ENCODE measurements at regions not wholly inside any gene's neighbourhood (a gene's known extent, or its start where the extent isn't known, plus 50 kb on each side); places are given as distances from the start of the nearest gene placed in this dataset.

- WGBS, 2 experiments (ENCODE audit: insufficient coverage in 2 of 2), result 57 to 81% methylated on average over 1 to 3 of the region's 4 CpGs
- H3K36me3 ChIP-seq (ENCODE audit: control insufficient read depth, insufficient read depth, low read length), result no peaks in the 10 kb centered on the region
- no peaks in the 10 kb centered on the region for H3K9me3 ChIP-seq (ENCODE audit: control insufficient read depth, low read length)
- H3K4me1 ChIP-seq (ENCODE audit: control insufficient read depth, insufficient read depth, low read length, poor library complexity, severe bottlenecking), result no peaks in the 10 kb centered on the region
- no peak overlapping the region for H3K4me3 ChIP-seq (ENCODE audit: extremely low read depth, insufficient read depth, low read length, poor library complexity, severe bottlenecking)
- H3K27ac ChIP-seq (ENCODE audit: low read depth, low read length, severe bottlenecking), result no peak overlapping the region
Observed at GRCh38 chr2:7963787-7964186, 718.1 kb upstream of the ID2 start.

GRCh38 chr2:7966032-7966431 is 715.8 kb upstream of the ID2 start:
- whole genome bisulfite sequencing, 2 experiments (ENCODE audit: insufficient coverage in 2 of 2), result no CpG with 5 or more reads among the region's 3 CpGs
- Histone ChIP-seq H3K4me1 (ENCODE audit: control insufficient read depth, insufficient read depth, low read length, poor library complexity, severe bottlenecking) (no peaks in the 10 kb centered on the region), H3K27ac (ENCODE audit: low read depth, low read length, severe bottlenecking) (no peak overlapping the region), H3K36me3 (ENCODE audit: control insufficient read depth, insufficient read depth, low read length) (no peaks in the 10 kb centered on the region), H3K9me3 (ENCODE audit: control insufficient read depth, low read length) (no peaks in the 10 kb centered on the region), H3K4me3 (ENCODE audit: extremely low read depth, insufficient read depth, low read length, poor library complexity, severe bottlenecking) (no peak overlapping the region)

- 96 to 100% methylated on average over 1 to 3 of the region's 6 CpGs for WGBS, 2 experiments (ENCODE audit: insufficient coverage in 2 of 2)
- H3K36me3 ChIP-seq (ENCODE audit: control insufficient read depth, insufficient read depth, low read length), result no peaks in the 10 kb centered on the region
- no peaks in the 10 kb centered on the region for H3K4me1 ChIP-seq (ENCODE audit: control insufficient read depth, insufficient read depth, low read length, poor library complexity, severe bottlenecking)
- no peaks in the 10 kb centered on the region for H3K9me3 ChIP-seq (ENCODE audit: control insufficient read depth, low read length)
- H3K27ac ChIP-seq (ENCODE audit: low read depth, low read length, severe bottlenecking), result no peak overlapping the region
- H3K4me3 ChIP-seq (ENCODE audit: extremely low read depth, insufficient read depth, low read length, poor library complexity, severe bottlenecking), result no peak overlapping the region
Observed at GRCh38 chr2:7967707-7968405, 714.0 kb upstream of the ID2 start.

GRCh38 chr2:7969756-7970515 is 711.9 kb upstream of the ID2 start:
- H3K4me1 ChIP-seq (ENCODE audit: control insufficient read depth, insufficient read depth, low read length, poor library complexity, severe bottlenecking), result no peaks in the 10 kb centered on the region
- no peak overlapping the region for H3K4me3 ChIP-seq (ENCODE audit: extremely low read depth, insufficient read depth, low read length, poor library complexity, severe bottlenecking)
- no peaks in the 10 kb centered on the region for H3K36me3 ChIP-seq (ENCODE audit: control insufficient read depth, insufficient read depth, low read length)
- WGBS, 2 experiments (ENCODE audit: insufficient coverage in 2 of 2), result 81 to 95% methylated on average over 6 to 9 of the region's 10 CpGs
- no peaks in the 10 kb centered on the region for H3K9me3 ChIP-seq (ENCODE audit: control insufficient read depth, low read length)
- H3K27ac ChIP-seq (ENCODE audit: low read depth, low read length, severe bottlenecking), result no peak overlapping the region

- WGBS, 2 experiments (ENCODE audit: insufficient coverage in 2 of 2), result 80 to 100% methylated on average over 1 of the region's 2 CpGs
- Histone ChIP-seq H3K4me1 (ENCODE audit: control insufficient read depth, insufficient read depth, low read length, poor library complexity, severe bottlenecking) (no peaks in the 10 kb centered on the region), H3K27ac (ENCODE audit: low read depth, low read length, severe bottlenecking) (no peak overlapping the region), H3K36me3 (ENCODE audit: control insufficient read depth, insufficient read depth, low read length) (no peaks in the 10 kb centered on the region), H3K9me3 (ENCODE audit: control insufficient read depth, low read length) (no peaks in the 10 kb centered on the region), H3K4me3 (ENCODE audit: extremely low read depth, insufficient read depth, low read length, poor library complexity, severe bottlenecking) (no peak overlapping the region)
Observed at GRCh38 chr2:7971248-7971647, 710.6 kb upstream of the ID2 start.

- no peaks in the 10 kb centered on the region for H3K36me3 ChIP-seq (ENCODE audit: control insufficient read depth, insufficient read depth, low read length)
- no peak overlapping the region for H3K4me3 ChIP-seq (ENCODE audit: extremely low read depth, insufficient read depth, low read length, poor library complexity, severe bottlenecking)
- no peak overlapping the region for H3K27ac ChIP-seq (ENCODE audit: low read depth, low read length, severe bottlenecking)
- 67% methylated on average over 1 of the region's 4 CpGs; no CpG with 5 or more reads in 1 of the 2 experiments for WGBS, 2 experiments (ENCODE audit: insufficient coverage in 2 of 2)
- no peaks in the 10 kb centered on the region for H3K4me1 ChIP-seq (ENCODE audit: control insufficient read depth, insufficient read depth, low read length, poor library complexity, severe bottlenecking)
- H3K9me3 ChIP-seq (ENCODE audit: control insufficient read depth, low read length), result no peaks in the 10 kb centered on the region
Observed at GRCh38 chr2:7971841-7972240, 710.0 kb upstream of the ID2 start.

GRCh38 chr2:7972670-7973069 is 709.2 kb upstream of the ID2 start:
- H3K4me3 ChIP-seq (ENCODE audit: extremely low read depth, insufficient read depth, low read length, poor library complexity, severe bottlenecking), result no peak overlapping the region
- H3K4me1 ChIP-seq (ENCODE audit: control insufficient read depth, insufficient read depth, low read length, poor library complexity, severe bottlenecking), result no peaks in the 10 kb centered on the region
- 71 to 73% methylated on average over 7 of the region's 7 CpGs for WGBS, 2 experiments (ENCODE audit: insufficient coverage in 2 of 2)
- no peaks in the 10 kb centered on the region for H3K36me3 ChIP-seq (ENCODE audit: control insufficient read depth, insufficient read depth, low read length)
- no peak overlapping the region for H3K27ac ChIP-seq (ENCODE audit: low read depth, low read length, severe bottlenecking)
- H3K9me3 ChIP-seq (ENCODE audit: control insufficient read depth, low read length), result no peaks in the 10 kb centered on the region

GRCh38 chr2:7973801-7974480 is 707.9 kb upstream of the ID2 start:
- H3K36me3 ChIP-seq (ENCODE audit: control insufficient read depth, insufficient read depth, low read length), result no peaks in the 10 kb centered on the region
- no peak overlapping the region for H3K4me3 ChIP-seq (ENCODE audit: extremely low read depth, insufficient read depth, low read length, poor library complexity, severe bottlenecking)
- H3K9me3 ChIP-seq (ENCODE audit: control insufficient read depth, low read length), result no peaks in the 10 kb centered on the region
- 83 to 96% methylated on average over 7 of the region's 8 CpGs for WGBS, 2 experiments (ENCODE audit: insufficient coverage in 2 of 2)
- no peaks in the 10 kb centered on the region for H3K4me1 ChIP-seq (ENCODE audit: control insufficient read depth, insufficient read depth, low read length, poor library complexity, severe bottlenecking)
- no peak overlapping the region for H3K27ac ChIP-seq (ENCODE audit: low read depth, low read length, severe bottlenecking)

GRCh38 chr2:7974936-7975335 is 706.9 kb upstream of the ID2 start:
- H3K9me3 ChIP-seq (ENCODE audit: control insufficient read depth, low read length), result no peaks in the 10 kb centered on the region
- no peaks in the 10 kb centered on the region for H3K4me1 ChIP-seq (ENCODE audit: control insufficient read depth, insufficient read depth, low read length, poor library complexity, severe bottlenecking)
- no peak overlapping the region for H3K4me3 ChIP-seq (ENCODE audit: extremely low read depth, insufficient read depth, low read length, poor library complexity, severe bottlenecking)
- H3K27ac ChIP-seq (ENCODE audit: low read depth, low read length, severe bottlenecking), result no peak overlapping the region
- H3K36me3 ChIP-seq (ENCODE audit: control insufficient read depth, insufficient read depth, low read length), result no peaks in the 10 kb centered on the region
- 92 to 100% methylated on average over 3 to 4 of the region's 5 CpGs for WGBS, 2 experiments (ENCODE audit: insufficient coverage in 2 of 2)

- Histone ChIP-seq H3K9me3 (ENCODE audit: control insufficient read depth, low read length) (no peaks in the 10 kb centered on the region), H3K36me3 (ENCODE audit: control insufficient read depth, insufficient read depth, low read length) (no peaks in the 10 kb centered on the region), H3K4me1 (ENCODE audit: control insufficient read depth, insufficient read depth, low read length, poor library complexity, severe bottlenecking) (no peaks in the 10 kb centered on the region), H3K4me3 (ENCODE audit: extremely low read depth, insufficient read depth, low read length, poor library complexity, severe bottlenecking) (no peak overlapping the region), H3K27ac (ENCODE audit: low read depth, low read length, severe bottlenecking) (no peak overlapping the region)
- WGBS, 2 experiments (ENCODE audit: insufficient coverage in 2 of 2), result 40 to 92% methylated on average over 1 to 2 of the region's 7 CpGs
Observed at GRCh38 chr2:7976206-7976605, 705.6 kb upstream of the ID2 start.

All from mesodermal cell (in vitro differentiated cells).